AG10803 (cell line): ENCODE measurements at regions not wholly inside any gene's neighbourhood (a gene's known extent, or its start where the extent isn't known, plus 50 kb on each side); places are given as distances from the start of the nearest gene placed in this dataset.

ENCODE experiments used
- DNase-seq: peaks from one replicate; pipeline ENCODE4 v3.0.0; 2010; ENCODE audit warnings: low read depth
- H3K4me3 ChIP-seq: 2 replicates; pipeline ENCODE4 v1.5.1; 2011; ENCODE audit warnings: mild to moderate bottlenecking, low read length, control low read depth
- CTCF ChIP-seq: conservative IDR thresholded peaks from 2 replicates; pipeline ENCODE4 v1.5.1; 2011; ENCODE audit warnings: mild to moderate bottlenecking, low read length, control low read depth, inconsistent platforms

- no peak for DNase-seq
Observed at GRCh38 chr18:27803957-27804356, 373.0 kb downstream of the CDH2 start.

DNA sequence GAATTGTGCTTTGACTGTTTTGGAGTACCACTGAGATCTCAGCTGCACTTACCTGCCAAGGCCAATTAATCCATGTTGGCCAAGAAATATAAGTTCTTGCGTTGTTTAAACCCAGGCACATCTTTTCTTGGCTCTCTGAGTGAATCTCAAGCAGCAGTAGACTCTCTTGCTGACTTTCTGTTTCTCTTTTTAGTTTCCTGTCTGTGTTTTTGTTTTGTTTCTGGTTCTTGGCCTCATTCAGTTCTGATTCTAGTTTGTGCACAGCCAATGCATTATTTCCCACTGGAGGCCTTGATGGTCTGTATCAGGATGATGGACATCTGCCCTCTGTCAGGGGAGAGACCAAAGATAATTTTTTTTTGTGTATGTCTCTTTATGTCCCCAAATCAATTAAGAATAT is 379.4 kb downstream of the CDH2 start:
- no peak for DNase-seq
- no peak for TF ChIP-seq CTCF
- no peak overlapping the region for H3K4me3 ChIP-seq

More at GRCh38 chr18:27803957-27804356, 373.0 kb downstream of the CDH2 start:
- no peak for TF ChIP-seq CTCF
- no peak overlapping the region for H3K4me3 ChIP-seq

- H3K4me3 ChIP-seq, result no peak overlapping the region
- no peak for TF ChIP-seq CTCF
- DNase-seq, result no peak
Observed at GRCh38 chr18:27794181-27794926, 382.6 kb downstream of the CDH2 start.

GRCh38 chr18:27793013-27793785 is 383.7 kb downstream of the CDH2 start:
- no peak for TF ChIP-seq CTCF
- no peak overlapping the region for H3K4me3 ChIP-seq
- no peak for DNase-seq

- no peak for DNase-seq
- no peak overlapping the region for H3K4me3 ChIP-seq
- TF ChIP-seq CTCF, result no peak
Observed at GRCh38 chr18:27789406-27789805, 387.5 kb downstream of the CDH2 start.

- DNase-seq, result no peak
- TF ChIP-seq CTCF, result no peak
- no peak overlapping the region for H3K4me3 ChIP-seq
Observed at GRCh38 chr18:27787547-27787946, 389.4 kb downstream of the CDH2 start.

DNA sequence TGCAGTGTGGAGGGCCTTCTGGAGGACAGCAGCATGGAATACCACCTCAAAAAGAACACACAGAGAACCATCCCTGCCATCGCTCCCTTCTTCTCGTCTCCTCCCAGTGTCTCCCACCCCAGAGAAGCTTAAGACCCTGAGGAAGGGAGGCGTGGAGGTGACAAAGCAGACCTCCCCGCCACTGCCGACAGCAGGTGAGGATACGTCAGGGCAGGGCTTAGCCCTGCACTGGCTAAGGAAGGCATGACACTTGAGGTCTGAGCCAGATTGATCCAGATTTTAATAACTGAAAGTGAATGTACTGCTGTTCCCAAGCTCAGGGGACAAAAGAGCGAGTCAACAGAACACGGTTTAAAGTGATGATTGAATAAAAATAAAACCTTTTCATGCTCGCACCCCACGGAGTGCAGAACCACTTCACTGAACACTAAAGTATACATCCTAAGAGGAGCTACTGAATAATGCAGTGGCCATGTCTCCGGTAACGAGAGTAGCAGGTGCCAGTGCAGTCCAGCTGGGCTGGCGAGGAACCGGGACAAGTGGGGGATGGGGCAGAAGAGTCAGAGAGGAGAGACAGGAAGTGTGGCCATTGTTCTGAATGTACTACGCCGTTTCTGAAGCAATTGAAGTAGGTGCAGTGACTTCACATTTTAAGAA is 391.0 kb downstream of the CDH2 start:
- no peak for DNase-seq
- TF ChIP-seq CTCF, result no peak
- no peak overlapping the region for H3K4me3 ChIP-seq
